ENCODE measurements at regions not wholly inside any gene's neighbourhood (a gene's known extent, or its start where the extent isn't known, plus 50 kb on each side); places are given as distances from the start of the nearest gene placed in this dataset.

- ATAC-seq (peak; percentile 53; the same call in 1 of the 2 replicates), DNase-seq (ENCODE audit: low read depth, low spot score) (no peak)
- Histone ChIP-seq H3K4me1 (ENCODE audit: control insufficient read depth in 1 of 2, insufficient read depth in 2 of 2, low read length in 2 of 2) (no peaks in the 10 kb centered on the region), H2AFZ (ENCODE audit: low read depth, low read length, poor library complexity, severe bottlenecking) (no peak overlapping the region), H3K27ac (ENCODE audit: low read depth, low read length) (no peak overlapping the region), H3K36me3 (ENCODE audit: control insufficient read depth in 1 of 2, insufficient read depth in 2 of 2, low read length in 2 of 2) (no peaks in the 10 kb centered on the region), H3K4me2 (ENCODE audit: low read length) (no peak overlapping the region), H4K20me1 (ENCODE audit: insufficient read depth) (no peaks in the 10 kb centered on the region; the same call in 1 of the 2 replicates), H3K27me3 (ENCODE audit: insufficient read depth, low read length) (no peaks in the 10 kb centered on the region), H3K9me3 (ENCODE audit: control insufficient read depth in 1 of 2, insufficient read depth in 1 of 2, low read depth in 1 of 2, low read length in 2 of 2) (no peaks in the 10 kb centered on the region), H3K9me2 (ENCODE audit: insufficient read depth) (0 out of 2 replicates have a peak, but pooled peaks cover 6% of the 10 kb centered on the region), H3K79me2 (ENCODE audit: insufficient read depth, low read length) (no peaks in the 10 kb centered on the region), H3K9ac (ENCODE audit: low read length) (no peak overlapping the region), H3K4me3 (replicated peaks in 1 of 2; ENCODE audit: low read depth in 1 of 2, low read length in 2 of 2) (no peak overlapping the region)
- intact Hi-C loops (cut with micrococcal nuclease): no loop called here
- ChIA-PET CTCF (no interaction called here), POLR2A (no interaction called here), RAD21 (ENCODE audit: low non-redundant PET in 1 of 2, low total read pairs in 2 of 2, uncharacterized antibody in 2 of 2, unreplicated experiment in 2 of 2) (no interaction called here)
- TF ChIP-seq ZFX (IDR thresholded peaks at IDR 0.05) (no peak), EGR1 (IDR thresholded peaks at IDR 0.05; ENCODE audit: low read depth) (no peak), ZNF274 (IDR thresholded peaks at IDR 0.05; ENCODE audit: low read depth, low read length) (no peak), YY1 (IDR thresholded peaks at IDR 0.05; ENCODE audit: extremely low read depth, insufficient replicate concordance, low read depth, low read length) (no peak), JUND (IDR thresholded peaks at IDR 0.05) (no peak), ZBTB33 (IDR thresholded peaks at IDR 0.05; ENCODE audit: extremely low read depth, insufficient replicate concordance, low read length) (no peak), POLR2A (IDR thresholded peaks at IDR 0.05; ENCODE audit: borderline replicate concordance, extremely low read depth, insufficient read depth, insufficient read length) (no peak), RAD21 (IDR thresholded peaks at IDR 0.05; ENCODE audit: low read depth) (no peak), CEBPB (IDR thresholded peaks at IDR 0.05; ENCODE audit: low read depth) (no peak), REST (IDR thresholded peaks at IDR 0.05; ENCODE audit: low read depth) (no peak), FOSL1 (IDR thresholded peaks at IDR 0.05; ENCODE audit: low read depth) (no peak), EZH2phosphoT487 (IDR thresholded peaks at IDR 0.05; ENCODE audit: borderline replicate concordance) (no peak), CTCF (IDR thresholded peaks at IDR 0.05 in 2 of 3, conservative IDR thresholded peaks at IDR 0.05 in 1 of 3; ENCODE audit: borderline replicate concordance in 1 of 3, insufficient read depth in 1 of 3, low read depth in 2 of 3, low read length in 2 of 3) (no peak), POLR2AphosphoS5 (IDR thresholded peaks at IDR 0.05; ENCODE audit: low read depth, low read length) (no peak), CBX3 (IDR thresholded peaks at IDR 0.05; ENCODE audit: low read depth) (no peak), EZH2 (IDR thresholded peaks at IDR 0.05) (no peak), SIN3A (IDR thresholded peaks at IDR 0.05; ENCODE audit: low read depth) (no peak), ELF1 (IDR thresholded peaks at IDR 0.05; ENCODE audit: borderline replicate concordance, low read depth) (no peak), SRF (IDR thresholded peaks at IDR 0.05; ENCODE audit: low read depth) (no peak), MAX (IDR thresholded peaks at IDR 0.05) (no peak)
- no TSS peak for BruUV-seq (replicated peaks)
Observed at GRCh38 chr3:164250923-164251322, 827.4 kb downstream of the SI start.

Measured in HCT116 (cell line).